H9 (cell line): ENCODE measurements at regions not wholly inside any gene's neighbourhood (a gene's known extent, or its start where the extent isn't known, plus 50 kb on each side); places are given as distances from the start of the nearest gene placed in this dataset.
A peak's percentile ranks its signal among the peaks of the same experiment; 100 is the strongest.

Experiments
- DNase-seq: peaks from one replicate; pipeline ENCODE4 v3.0.0-alpha.2; 2017
- H2AFZ ChIP-seq: one replicate; pipeline ENCODE4 v1.6.1; 2013; ENCODE audit warnings: mild to moderate bottlenecking, low read length, control low read depth, moderate library complexity
- H2AK5ac ChIP-seq: 2 replicates; pipeline ENCODE4 v1.6.1; 2013; ENCODE audit warnings: low read length, control low read depth, mixed read lengths; ENCODE audit not compliant: insufficient read length
- H2BK120ac ChIP-seq: one replicate; pipeline ENCODE4 v1.6.1; 2013; ENCODE audit warnings: low read depth, mild to moderate bottlenecking, low read length, control low read depth, inconsistent platforms; ENCODE audit not compliant: poor library complexity, severe bottlenecking
- H2BK12ac ChIP-seq: 2 replicates; pipeline ENCODE4 v1.6.1; 2013; ENCODE audit warnings: low read length, control low read depth, mixed read lengths, low read depth; ENCODE audit not compliant: insufficient read length
- H2BK15ac ChIP-seq: 2 replicates; pipeline ENCODE4 v1.6.1; 2013; ENCODE audit warnings: low read depth, low read length, control low read depth
- H2BK20ac ChIP-seq: one replicate; pipeline ENCODE4 v1.6.1; 2013; ENCODE audit warnings: low read depth, mild to moderate bottlenecking, low read length, control low read depth, inconsistent platforms; ENCODE audit not compliant: poor library complexity, severe bottlenecking
- H2BK5ac ChIP-seq: 2 replicates; pipeline ENCODE4 v1.6.1; 2013; ENCODE audit warnings: low read length, control low read depth, mixed read lengths; ENCODE audit not compliant: insufficient read length
- H3K14ac ChIP-seq: 2 replicates; pipeline ENCODE4 v1.6.1; 2013; ENCODE audit warnings: low read length, control low read depth; ENCODE audit not compliant: insufficient read depth
- H3K18ac ChIP-seq: 2 replicates; pipeline ENCODE4 v1.6.1; 2013; ENCODE audit warnings: low read depth, mild to moderate bottlenecking, mixed read lengths, low read length, control low read depth; ENCODE audit not compliant: insufficient read length
- H3K23ac ChIP-seq: 2 replicates; pipeline ENCODE4 v1.6.1; 2013; ENCODE audit warnings: low read length, control low read depth, mixed read lengths, low read depth; ENCODE audit not compliant: insufficient read length
- H3K23me2 ChIP-seq: 2 replicates; pipeline ENCODE4 v1.6.1; 2013; ENCODE audit warnings: low read depth, mild to moderate bottlenecking, mixed read lengths, low read length, control low read depth; ENCODE audit not compliant: insufficient read length, poor library complexity, severe bottlenecking
- H3K27ac ChIP-seq: 2 replicates; pipeline ENCODE4 v1.5.1; 2013; ENCODE audit warnings: low read length, control low read depth, mixed read lengths, low read depth; ENCODE audit not compliant: insufficient read length
- H3K27me3 ChIP-seq: 2 replicates; pipeline ENCODE4 v1.6.1; 2013; ENCODE audit warnings: low read length, control low read depth, inconsistent platforms; ENCODE audit not compliant: insufficient read depth
- H3K4ac ChIP-seq: 2 replicates; pipeline ENCODE4 v1.6.1; 2013; ENCODE audit warnings: low read depth, mild to moderate bottlenecking, control low read depth, inconsistent platforms, low read length, moderate library complexity
- H3K4me1 ChIP-seq: 2 replicates; pipeline ENCODE4 v1.6.1; 2013; ENCODE audit warnings: low read length, control low read depth, inconsistent platforms; ENCODE audit not compliant: insufficient read depth
- H3K4me2 ChIP-seq: 2 replicates; pipeline ENCODE4 v1.6.1; 2013; ENCODE audit warnings: low read length, control low read depth, mixed read lengths; ENCODE audit not compliant: insufficient read length, insufficient read depth
- H3K56ac ChIP-seq: 2 replicates; pipeline ENCODE4 v1.6.1; 2013; ENCODE audit warnings: low read depth, mild to moderate bottlenecking, mixed read lengths, low read length, control low read depth; ENCODE audit not compliant: insufficient read length
- H3K79me1 ChIP-seq: 2 replicates; pipeline ENCODE4 v1.6.1; 2013; ENCODE audit warnings: low read depth, mild to moderate bottlenecking, moderate library complexity, low read length, control low read depth, inconsistent platforms; ENCODE audit not compliant: insufficient read depth, poor library complexity, severe bottlenecking
- H3K79me2 ChIP-seq: 2 replicates; pipeline ENCODE4 v1.6.1; 2013; ENCODE audit warnings: low read length, control low read depth, inconsistent platforms; ENCODE audit not compliant: insufficient read depth
- H3K9ac ChIP-seq: 2 replicates; pipeline ENCODE4 v1.6.1; 2013; ENCODE audit warnings: low read length, control low read depth, mixed read lengths; ENCODE audit not compliant: insufficient read length; ENCODE audit errors: extremely low read depth
- H3K9me3 ChIP-seq: one replicate; pipeline ENCODE4 v1.6.1; 2013; ENCODE audit warnings: low read depth, low read length, inconsistent platforms; ENCODE audit not compliant: control insufficient read depth
- H3T11ph ChIP-seq: one replicate; pipeline ENCODE4 v1.6.1; 2013; ENCODE audit warnings: mild to moderate bottlenecking, low read length, control low read depth, inconsistent platforms
- H4K20me1 ChIP-seq: one replicate; pipeline ENCODE4 v1.6.1; 2013; ENCODE audit not compliant: control insufficient read depth, insufficient read length, insufficient read depth
- H4K5ac ChIP-seq: 2 replicates; pipeline ENCODE4 v1.6.1; 2013; ENCODE audit warnings: low read depth, mild to moderate bottlenecking, mixed read lengths, low read length, control low read depth; ENCODE audit not compliant: insufficient read length
- H4K8ac ChIP-seq: replicated peaks from 2 replicates; pipeline ENCODE4 v1.6.1; 2013; ENCODE audit warnings: low read length, control low read depth, mixed read lengths, low read depth; ENCODE audit not compliant: insufficient read length
- H4K91ac ChIP-seq: 2 replicates; pipeline ENCODE4 v1.6.1; 2013; ENCODE audit warnings: low read depth, mild to moderate bottlenecking, moderate library complexity, mixed read lengths, low read length, control low read depth; ENCODE audit not compliant: insufficient read length
- H3K27ac Mint-ChIP-seq, 3 experiments: 2 replicates in 2 of 3; 3 replicates in 1 of 3; pipeline ENCODE4 v1.8.0; 2020 to 2021; ENCODE audit warnings: mixed read lengths in 3 of 3, mild to moderate bottlenecking in 1 of 3, moderate library complexity in 1 of 3
- H3K27me3 Mint-ChIP-seq: 2 replicates; pipeline ENCODE4 v1.8.0; 2021; ENCODE audit warnings: low read depth, mild to moderate bottlenecking, moderate library complexity, mixed read lengths
- H3K36me3 Mint-ChIP-seq, 3 experiments: 2 replicates in 2 of 3; 3 replicates in 1 of 3; pipeline ENCODE4 v1.8.0; 2020 to 2021; ENCODE audit warnings: low read depth in 3 of 3, mixed read lengths in 3 of 3; ENCODE audit not compliant: insufficient read depth in 1 of 3
- H3K4me1 Mint-ChIP-seq, 2 experiments: 2 replicates each; pipeline ENCODE4 v1.8.0; 2020; ENCODE audit warnings: mixed read lengths in 2 of 2
- H3K4me3 Mint-ChIP-seq, 2 experiments: 2 replicates in 1 of 2; 3 replicates in 1 of 2; pipeline ENCODE4 v1.8.0; 2020 to 2021; ENCODE audit warnings: mild to moderate bottlenecking in 2 of 2, mixed read lengths in 2 of 2, moderate library complexity in 1 of 2
- H3K9me3 Mint-ChIP-seq, 2 experiments: 2 replicates in 1 of 2; 3 replicates in 1 of 2; pipeline ENCODE4 v1.8.0; 2020; ENCODE audit warnings: mild to moderate bottlenecking in 2 of 2, mixed read lengths in 2 of 2, moderate library complexity in 1 of 2
- WGBS: extraction: QIAGEN DNeasy Blood & Tissue Kit; methylation state at CpG from one replicate; pipeline ENCODE4 v1.1.7; 2013; ENCODE audit warnings: missing lambda C conversion rate, low lambda C conversion rate, mixed read lengths; ENCODE audit not compliant: insufficient read length; ENCODE audit errors: extremely low coverage; 5-methylcytosine and 5-hydroxymethylcytosine counted together
- TF ChIP-seq, protein P1 (sequence below): fragments of 200-600 bp; sonication (generic); conservative IDR thresholded peaks from 3 replicates; pipeline ENCODE4 v1.8.0; 2021; ENCODE audit warnings: antibody characterized with exemption, mild to moderate bottlenecking

DNA sequence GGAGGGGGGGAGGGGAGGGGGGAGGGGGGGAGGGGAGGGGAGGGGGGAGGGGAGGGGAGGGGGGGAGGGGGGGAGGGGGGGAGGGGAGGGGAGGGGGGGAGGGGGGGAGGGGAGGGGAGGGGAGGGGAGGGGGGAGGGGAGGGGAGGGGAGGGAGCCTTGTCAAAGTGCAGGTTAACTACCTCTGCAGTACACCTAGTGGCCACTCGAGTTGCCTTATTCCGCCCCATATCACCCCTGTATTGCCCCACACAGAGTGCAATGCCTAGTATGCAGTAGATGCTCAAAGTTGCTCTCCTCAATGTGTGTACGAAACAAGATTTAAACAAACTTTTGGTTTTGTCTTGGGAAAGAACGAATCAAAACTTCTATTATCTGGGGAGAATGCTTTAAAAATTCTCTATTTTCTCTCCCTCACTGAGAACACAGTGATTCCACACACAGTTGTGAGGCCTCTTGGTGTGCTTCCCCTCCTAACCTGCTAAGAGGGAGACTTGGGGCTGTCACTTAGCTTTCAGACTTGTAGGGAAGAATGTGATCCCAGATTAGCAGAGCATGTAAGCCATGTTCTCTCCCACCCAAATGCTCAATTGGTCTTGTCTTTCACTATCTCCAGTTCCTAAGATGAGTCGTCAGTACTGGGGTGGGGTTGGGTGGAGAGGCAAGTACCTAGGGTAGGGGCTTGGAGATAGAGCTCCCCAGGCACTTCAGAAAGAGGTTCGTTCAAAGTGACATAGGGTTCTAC is 79.7 kb upstream of the MAP10 start:
- Histone ChIP-seq H3K18ac (no peak overlapping the region), H2BK15ac (no peak overlapping the region), H3K4ac (no peak overlapping the region), H3K23ac (no peak overlapping the region), H3K9ac (no peak overlapping the region), H2BK5ac (no peak overlapping the region), H3K4me1 (peaks cover 4% of the 10 kb centered on the region; the same call in 1 of the 2 replicates), H3K9me3 (no peaks in the 10 kb centered on the region), H3K27ac (no peak overlapping the region), H3T11ph (no peak overlapping the region), H2BK20ac (no peak overlapping the region), H3K79me2 (no peaks in the 10 kb centered on the region), H2AK5ac (no peak overlapping the region), H4K5ac (no peak overlapping the region), H4K91ac (no peak overlapping the region), H4K20me1 (no peaks in the 10 kb centered on the region), H3K14ac (no peak overlapping the region), H3K27me3 (no peaks in the 10 kb centered on the region), H2BK120ac (no peak overlapping the region), H2AFZ (no peak overlapping the region), H3K23me2 (no peaks in the 10 kb centered on the region), H2BK12ac (peak overlapping the region; percentile 57), H4K8ac (no peak overlapping the region), H3K4me2 (no peak overlapping the region), H3K56ac (no peak overlapping the region), H3K79me1 (no peaks in the 10 kb centered on the region)
- TF ChIP-seq, protein P1, sequence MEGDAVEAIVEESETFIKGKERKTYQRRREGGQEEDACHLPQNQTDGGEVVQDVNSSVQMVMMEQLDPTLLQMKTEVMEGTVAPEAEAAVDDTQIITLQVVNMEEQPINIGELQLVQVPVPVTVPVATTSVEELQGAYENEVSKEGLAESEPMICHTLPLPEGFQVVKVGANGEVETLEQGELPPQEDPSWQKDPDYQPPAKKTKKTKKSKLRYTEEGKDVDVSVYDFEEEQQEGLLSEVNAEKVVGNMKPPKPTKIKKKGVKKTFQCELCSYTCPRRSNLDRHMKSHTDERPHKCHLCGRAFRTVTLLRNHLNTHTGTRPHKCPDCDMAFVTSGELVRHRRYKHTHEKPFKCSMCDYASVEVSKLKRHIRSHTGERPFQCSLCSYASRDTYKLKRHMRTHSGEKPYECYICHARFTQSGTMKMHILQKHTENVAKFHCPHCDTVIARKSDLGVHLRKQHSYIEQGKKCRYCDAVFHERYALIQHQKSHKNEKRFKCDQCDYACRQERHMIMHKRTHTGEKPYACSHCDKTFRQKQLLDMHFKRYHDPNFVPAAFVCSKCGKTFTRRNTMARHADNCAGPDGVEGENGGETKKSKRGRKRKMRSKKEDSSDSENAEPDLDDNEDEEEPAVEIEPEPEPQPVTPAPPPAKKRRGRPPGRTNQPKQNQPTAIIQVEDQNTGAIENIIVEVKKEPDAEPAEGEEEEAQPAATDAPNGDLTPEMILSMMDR: no peak
- peak; percentile 31 for DNase-seq
- Mint-ChIP-seq H3K4me3 (no peak overlapping the region), H3K9me3 (peaks cover 9 to 12% of the 10 kb centered on the region in 2 experiments), H3K27me3 (peaks cover 2% of the 10 kb centered on the region; the same call in 1 of the 2 replicates), H3K4me1 (peaks cover 10 to 16% of the 10 kb centered on the region in 2 experiments), H3K27ac (no peak overlapping the region), H3K36me3 (peaks cover 0 to 8% (median 0%) of the 10 kb centered on the region in 3 experiments; a peak in 2 of 7 replicates)
- no CpG with 5 or more reads among the region's 6 CpGs for WGBS
